ENCODE measurements at regions not wholly inside any gene's neighbourhood (a gene's known extent, or its start where the extent isn't known, plus 50 kb on each side); places are given as distances from the start of the nearest gene placed in this dataset.

- TF ChIP-seq CTCF (IDR thresholded peaks at IDR 0.05) (no peak), EZH2 (IDR thresholded peaks at IDR 0.05) (no peak)
Observed at GRCh38 chr7:46577394-46577793, 656.3 kb upstream of the IGFBP3 start.
